ENCODE measurements at regions not wholly inside any gene's neighbourhood (a gene's known extent, or its start where the extent isn't known, plus 50 kb on each side); places are given as distances from the start of the nearest gene placed in this dataset.

- no peak for TF ChIP-seq CTCF (IDR thresholded peaks at IDR 0.05)
- no peak for TF ChIP-seq POLR2AphosphoS5 (IDR thresholded peaks at IDR 0.05)
These were observed 349.7 kb downstream of the EMP1 start for GRCh38 chr12:13546231-13546630.

All from breast epithelium (tissue), 3 donors.